ENCODE measurements at regions not wholly inside any gene's neighbourhood (a gene's known extent, or its start where the extent isn't known, plus 50 kb on each side); places are given as distances from the start of the nearest gene placed in this dataset.

DNA sequence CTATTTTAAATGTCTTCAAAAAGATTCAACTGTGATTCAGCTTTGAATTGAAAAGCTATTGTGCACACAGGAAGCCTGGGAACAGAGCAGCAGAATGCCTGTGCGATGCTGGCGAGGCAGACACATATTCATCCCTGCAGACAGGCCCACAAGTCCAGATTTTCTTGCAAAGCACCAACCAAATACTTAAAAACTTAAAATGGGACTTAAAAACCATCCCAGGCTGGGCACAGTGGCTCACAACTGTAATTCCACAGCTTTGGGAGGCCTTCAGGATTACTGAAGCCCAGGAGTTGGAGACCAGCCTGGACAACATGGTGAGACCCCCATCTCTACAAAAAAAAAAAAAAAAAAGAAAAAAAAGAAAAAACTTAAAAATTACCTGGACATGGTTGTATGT, 122.6 kb upstream of the SERPIND1 start:
- ChIA-PET CTCF (no interaction called here), POLR2A (no interaction called here)
- Histone ChIP-seq H3K4me3 (ENCODE audit: low read depth, low read length) (no peak overlapping the region), H3K9me3 (ENCODE audit: control insufficient read depth, insufficient read depth, low read length) (no peaks in the 10 kb centered on the region; the same call in 1 of the 2 replicates), H3K27me3 (ENCODE audit: control insufficient read depth, insufficient read depth, low read length) (peaks cover 2% of the 10 kb centered on the region), H3K27ac (ENCODE audit: low read depth, low read length) (no peak overlapping the region)
- TF ChIP-seq, protein P1, sequence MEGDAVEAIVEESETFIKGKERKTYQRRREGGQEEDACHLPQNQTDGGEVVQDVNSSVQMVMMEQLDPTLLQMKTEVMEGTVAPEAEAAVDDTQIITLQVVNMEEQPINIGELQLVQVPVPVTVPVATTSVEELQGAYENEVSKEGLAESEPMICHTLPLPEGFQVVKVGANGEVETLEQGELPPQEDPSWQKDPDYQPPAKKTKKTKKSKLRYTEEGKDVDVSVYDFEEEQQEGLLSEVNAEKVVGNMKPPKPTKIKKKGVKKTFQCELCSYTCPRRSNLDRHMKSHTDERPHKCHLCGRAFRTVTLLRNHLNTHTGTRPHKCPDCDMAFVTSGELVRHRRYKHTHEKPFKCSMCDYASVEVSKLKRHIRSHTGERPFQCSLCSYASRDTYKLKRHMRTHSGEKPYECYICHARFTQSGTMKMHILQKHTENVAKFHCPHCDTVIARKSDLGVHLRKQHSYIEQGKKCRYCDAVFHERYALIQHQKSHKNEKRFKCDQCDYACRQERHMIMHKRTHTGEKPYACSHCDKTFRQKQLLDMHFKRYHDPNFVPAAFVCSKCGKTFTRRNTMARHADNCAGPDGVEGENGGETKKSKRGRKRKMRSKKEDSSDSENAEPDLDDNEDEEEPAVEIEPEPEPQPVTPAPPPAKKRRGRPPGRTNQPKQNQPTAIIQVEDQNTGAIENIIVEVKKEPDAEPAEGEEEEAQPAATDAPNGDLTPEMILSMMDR (IDR thresholded peaks at IDR 0.05; ENCODE audit: low read depth, low read length), result no peak
- DNase-seq (ENCODE audit: low read depth, low spot score), result no peak

DNA sequence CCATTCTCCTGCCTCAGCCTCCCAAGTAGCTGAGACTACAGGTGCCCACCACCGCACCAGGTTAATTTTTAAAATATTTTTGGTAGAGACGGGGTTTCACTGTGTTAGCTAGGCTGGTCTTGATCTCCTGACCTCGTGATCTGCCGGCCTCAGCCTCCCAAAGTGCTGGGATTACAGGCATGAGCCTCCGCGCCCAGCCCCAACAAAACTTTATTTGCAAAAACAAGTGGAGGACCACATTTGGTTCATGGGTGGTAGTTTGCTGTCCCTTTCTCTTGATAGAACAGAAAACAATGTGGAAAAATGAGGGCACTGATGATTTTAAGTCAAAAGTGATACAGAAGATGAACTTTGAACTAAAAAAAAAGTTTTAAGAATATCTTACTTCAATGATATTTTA, 121.8 kb upstream of the SERPIND1 start:
- ChIA-PET CTCF (no interaction called here), POLR2A (no interaction called here)
- no peak overlapping the region for H3K27ac ChIP-seq (ENCODE audit: low read depth, low read length)

DNA sequence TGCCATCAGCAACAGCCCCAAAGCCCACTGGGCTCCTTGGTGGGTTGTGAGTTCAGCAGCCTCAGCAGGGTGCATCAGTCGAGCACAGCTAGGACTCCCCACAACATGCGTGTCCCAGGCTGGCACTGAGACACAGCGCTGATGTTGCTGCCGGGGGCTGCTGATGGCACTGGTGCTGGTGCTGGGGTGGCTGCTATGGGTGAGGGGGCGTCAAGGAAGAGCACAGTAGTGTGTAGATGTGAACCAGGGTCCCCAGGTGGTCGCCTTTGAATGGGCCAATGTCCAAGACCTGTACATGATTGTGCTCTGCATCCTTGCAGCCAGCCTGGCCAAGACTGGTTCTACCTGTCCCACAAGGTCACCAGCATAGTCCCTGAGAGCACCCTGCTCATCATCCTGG, 121.3 kb upstream of the SERPIND1 start:
- peaks cover 9% of the 10 kb centered on the region for H3K27me3 ChIP-seq (ENCODE audit: control insufficient read depth, insufficient read depth, low read length)
- CTCF ChIA-PET, result no interaction called here
- H3K27ac ChIP-seq (ENCODE audit: low read depth, low read length), result no peak overlapping the region
- POLR2A ChIA-PET, result no interaction called here
- DNase-seq (ENCODE audit: low read depth, low spot score), result no peak
- no peaks in the 10 kb centered on the region; the same call in 1 of the 2 replicates for H3K9me3 ChIP-seq (ENCODE audit: control insufficient read depth, insufficient read depth, low read length)
- H3K4me3 ChIP-seq (ENCODE audit: low read depth, low read length), result no peak overlapping the region
- TF ChIP-seq, protein P1 (IDR thresholded peaks at IDR 0.05; ENCODE audit: low read depth, low read length), result no peak

More for the DNA sequence above, 121.8 kb upstream of the SERPIND1 start:
- TF ChIP-seq, protein P1 (IDR thresholded peaks at IDR 0.05; ENCODE audit: low read depth, low read length), result no peak
- Histone ChIP-seq H3K4me3 (ENCODE audit: low read depth, low read length) (no peak overlapping the region), H3K27me3 (ENCODE audit: control insufficient read depth, insufficient read depth, low read length) (peaks cover 4% of the 10 kb centered on the region), H3K9me3 (ENCODE audit: control insufficient read depth, insufficient read depth, low read length) (no peaks in the 10 kb centered on the region; the same call in 1 of the 2 replicates)
- no peak for DNase-seq (ENCODE audit: low read depth, low spot score)

DNA sequence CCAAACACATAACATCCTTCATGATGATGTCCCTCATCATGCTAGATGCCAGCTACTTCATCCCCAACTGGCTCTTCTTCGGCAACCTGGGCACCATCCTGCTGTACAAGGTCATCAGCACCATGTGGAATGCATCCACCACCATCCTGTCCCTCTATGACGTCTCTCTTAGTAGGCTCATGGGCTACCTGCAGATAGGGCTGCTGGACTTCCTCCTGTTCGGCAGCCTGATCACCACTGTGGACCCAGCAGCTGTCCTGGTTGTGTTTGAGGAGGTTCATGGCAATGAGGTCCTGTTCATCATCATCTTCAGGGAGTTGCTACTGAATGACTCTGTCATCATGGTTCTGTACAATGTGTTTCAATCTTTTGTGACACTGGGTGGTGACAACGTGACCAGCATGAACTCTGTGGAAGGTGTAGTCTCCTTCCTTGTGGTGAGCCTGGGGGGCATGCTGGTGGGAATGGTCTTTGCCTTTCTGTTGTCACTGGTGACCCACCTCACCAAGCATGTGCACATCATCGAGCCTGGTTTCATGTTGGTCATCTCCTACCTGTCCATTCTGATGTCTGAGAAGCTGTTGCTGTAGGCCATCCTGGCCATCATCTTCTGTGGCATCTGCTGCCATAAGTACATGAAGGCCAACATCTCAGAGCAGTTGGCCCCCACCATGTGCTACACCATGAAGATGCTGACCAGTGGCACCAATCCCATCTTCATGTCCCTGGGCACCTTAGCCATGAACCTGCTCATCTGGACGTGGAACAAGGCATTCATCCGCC, 120.7 kb upstream of the SERPIND1 start:
- no peak for DNase-seq (ENCODE audit: low read depth, low spot score)
- Histone ChIP-seq H3K9me3 (ENCODE audit: control insufficient read depth, insufficient read depth, low read length) (no peaks in the 10 kb centered on the region; the same call in 1 of the 2 replicates), H3K4me3 (ENCODE audit: low read depth, low read length) (no peak overlapping the region), H3K27ac (ENCODE audit: low read depth, low read length) (no peak overlapping the region), H3K27me3 (ENCODE audit: control insufficient read depth, insufficient read depth, low read length) (peaks cover 14% of the 10 kb centered on the region)
- ChIA-PET CTCF (no interaction called here), POLR2A (no interaction called here)
- TF ChIP-seq, protein P1 (IDR thresholded peaks at IDR 0.05; ENCODE audit: low read depth, low read length), result no peak

DNA sequence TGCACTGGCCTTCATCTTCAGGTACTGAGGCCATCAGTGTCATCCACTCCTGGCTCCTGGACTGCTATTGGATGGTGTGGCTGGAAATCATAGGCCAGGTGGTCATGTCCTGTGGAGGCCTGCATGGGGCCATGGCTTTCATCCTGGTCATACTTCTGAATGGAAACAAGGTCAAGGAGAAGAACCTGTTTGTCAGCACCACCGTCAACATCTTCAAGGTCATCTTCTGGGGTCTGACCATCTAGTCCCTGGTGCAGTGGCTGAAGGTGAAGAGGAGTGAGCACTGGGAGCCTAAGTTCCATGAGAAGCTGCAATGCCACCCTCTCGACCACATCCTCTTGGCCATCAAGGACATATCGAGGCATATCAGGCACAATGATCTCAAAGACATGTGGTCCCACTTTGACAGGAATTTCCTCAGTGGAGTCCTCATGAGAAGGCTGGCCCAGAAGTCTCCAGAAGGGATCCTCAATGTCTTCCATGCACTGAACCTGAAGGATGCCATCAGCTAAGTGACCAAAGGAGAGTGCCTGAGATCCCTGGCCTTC, 120.0 kb upstream of the SERPIND1 start:
- Histone ChIP-seq H3K4me3 (ENCODE audit: low read depth, low read length) (no peak overlapping the region), H3K27me3 (ENCODE audit: control insufficient read depth, insufficient read depth, low read length) (peaks cover 16% of the 10 kb centered on the region), H3K27ac (ENCODE audit: low read depth, low read length) (no peak overlapping the region), H3K9me3 (ENCODE audit: control insufficient read depth, insufficient read depth, low read length) (no peaks in the 10 kb centered on the region)
- TF ChIP-seq, protein P1 (IDR thresholded peaks at IDR 0.05; ENCODE audit: low read depth, low read length), result no peak
- ChIA-PET CTCF (no interaction called here), POLR2A (no interaction called here)
- DNase-seq (ENCODE audit: low read depth, low spot score), result no peak

All from AG04450 (cell line).